Fibroblast of villous mesenchyme (primary cell): ENCODE measurements at regions not wholly inside any gene's neighbourhood (a gene's known extent, or its start where the extent isn't known, plus 50 kb on each side); places are given as distances from the start of the nearest gene placed in this dataset.

Experiments
- DNase-seq: peaks from one replicate; pipeline ENCODE4 v3.0.0-alpha.2; 2010; ENCODE audit warnings: low read depth
- H3K4me3 ChIP-seq: 2 replicates; pipeline ENCODE4 v1.5.1; 2011; ENCODE audit warnings: low read depth, mild to moderate bottlenecking, low read length
- TF ChIP-seq, protein P1 (sequence below): IDR thresholded peaks from 2 replicates; pipeline ENCODE4 v1.5.1; 2012; ENCODE audit warnings: low read depth, mild to moderate bottlenecking, low read length; ENCODE audit not compliant: insufficient read depth

DNA sequence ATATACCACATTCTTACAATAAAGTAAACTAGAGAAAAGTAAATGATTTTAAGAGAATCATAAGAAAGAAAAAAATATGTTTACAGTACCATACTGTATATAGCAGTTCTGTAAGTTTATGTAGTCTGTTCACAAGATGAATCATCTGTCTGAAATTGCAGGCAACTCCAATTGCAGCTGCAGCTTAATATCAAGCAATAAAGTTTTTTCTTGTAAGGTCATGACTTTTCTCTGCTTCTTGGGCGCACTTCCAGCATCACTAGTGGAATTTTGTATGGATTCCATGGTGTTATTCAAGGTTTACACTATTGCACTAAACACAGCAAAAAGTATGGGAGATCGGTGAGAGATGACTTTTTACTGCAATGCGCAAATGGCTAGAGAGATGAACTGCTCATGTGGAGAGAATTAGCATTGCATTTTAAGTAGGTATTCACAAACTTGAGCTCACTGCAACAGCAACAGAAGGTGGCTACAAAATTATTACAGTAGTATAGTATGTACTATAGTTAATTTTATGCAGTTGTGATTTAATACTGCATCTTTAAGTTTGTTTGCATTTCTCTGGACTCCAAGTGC lies 445.4 kb upstream of the OR4E1 start:
- DNase-seq = peak; percentile 29
- TF ChIP-seq, protein P1, sequence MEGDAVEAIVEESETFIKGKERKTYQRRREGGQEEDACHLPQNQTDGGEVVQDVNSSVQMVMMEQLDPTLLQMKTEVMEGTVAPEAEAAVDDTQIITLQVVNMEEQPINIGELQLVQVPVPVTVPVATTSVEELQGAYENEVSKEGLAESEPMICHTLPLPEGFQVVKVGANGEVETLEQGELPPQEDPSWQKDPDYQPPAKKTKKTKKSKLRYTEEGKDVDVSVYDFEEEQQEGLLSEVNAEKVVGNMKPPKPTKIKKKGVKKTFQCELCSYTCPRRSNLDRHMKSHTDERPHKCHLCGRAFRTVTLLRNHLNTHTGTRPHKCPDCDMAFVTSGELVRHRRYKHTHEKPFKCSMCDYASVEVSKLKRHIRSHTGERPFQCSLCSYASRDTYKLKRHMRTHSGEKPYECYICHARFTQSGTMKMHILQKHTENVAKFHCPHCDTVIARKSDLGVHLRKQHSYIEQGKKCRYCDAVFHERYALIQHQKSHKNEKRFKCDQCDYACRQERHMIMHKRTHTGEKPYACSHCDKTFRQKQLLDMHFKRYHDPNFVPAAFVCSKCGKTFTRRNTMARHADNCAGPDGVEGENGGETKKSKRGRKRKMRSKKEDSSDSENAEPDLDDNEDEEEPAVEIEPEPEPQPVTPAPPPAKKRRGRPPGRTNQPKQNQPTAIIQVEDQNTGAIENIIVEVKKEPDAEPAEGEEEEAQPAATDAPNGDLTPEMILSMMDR = no peak
- no peak overlapping the region for H3K4me3 ChIP-seq

DNA sequence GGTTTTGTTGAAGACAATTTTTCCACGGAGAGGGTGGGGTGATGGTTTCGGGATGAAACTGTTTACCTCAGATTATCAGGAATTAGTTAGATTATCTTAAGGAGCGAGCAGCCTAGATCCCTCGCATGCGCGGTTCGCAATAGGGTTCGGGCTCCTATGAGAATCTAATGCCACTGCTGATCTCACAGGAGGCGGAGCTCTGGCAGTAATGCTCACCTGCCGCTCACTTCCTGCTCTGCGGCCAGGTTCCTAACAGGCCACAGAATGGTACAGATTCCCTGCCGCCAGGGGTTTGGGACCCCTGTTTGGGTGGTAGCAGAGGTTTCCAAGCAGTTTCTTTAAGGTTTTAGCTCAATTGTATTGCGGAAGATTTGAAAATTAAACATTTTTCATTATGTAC lies 439.8 kb upstream of the OR4E1 start:
- DNase-seq = no peak
- TF ChIP-seq, protein P1 = no peak
- no peak overlapping the region for H3K4me3 ChIP-seq

DNA sequence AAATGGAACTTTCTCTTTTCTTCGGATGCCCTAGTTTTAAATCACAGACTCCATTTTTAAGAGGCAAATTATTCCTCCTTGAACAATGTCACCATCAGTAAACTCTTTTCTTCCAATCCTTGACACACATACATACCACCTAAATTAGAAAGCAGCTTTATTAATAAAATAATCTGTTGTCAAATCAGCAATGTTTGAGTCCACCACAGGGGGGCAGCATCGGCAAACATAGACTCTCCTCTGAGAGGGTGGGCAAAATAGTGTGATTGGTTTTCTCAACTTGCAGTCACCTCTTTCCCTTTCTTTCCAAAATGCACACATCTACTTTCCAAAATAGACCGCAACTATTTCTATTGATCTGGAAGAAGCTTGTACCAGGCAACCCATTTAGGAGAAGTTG lies 438.4 kb upstream of the OR4E1 start:
- TF ChIP-seq, protein P1 = peak; percentile 48
- H3K4me3 ChIP-seq = no peak overlapping the region
- no peak for DNase-seq

DNA sequence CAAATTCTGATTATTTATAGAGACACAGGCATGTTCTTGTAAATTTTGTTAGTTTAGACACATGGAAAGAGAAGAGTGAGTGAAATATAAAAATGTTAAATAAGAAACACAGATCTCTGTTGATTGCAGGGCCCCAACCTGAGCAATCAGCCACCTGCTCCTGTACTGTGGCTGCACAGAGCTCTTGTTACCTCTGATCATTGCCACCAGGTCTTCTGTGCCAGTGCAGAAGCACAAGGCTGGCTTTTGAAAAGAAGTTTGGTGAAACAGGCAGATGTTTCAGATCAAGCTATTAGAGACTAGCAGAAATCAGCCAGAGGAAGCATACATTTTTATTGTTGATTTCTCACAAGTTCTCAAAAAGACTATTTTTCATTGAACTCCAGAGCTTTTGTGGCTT lies 434.1 kb upstream of the OR4E1 start:
- no peak overlapping the region for H3K4me3 ChIP-seq
- TF ChIP-seq, protein P1 = no peak
- no peak for DNase-seq

DNA sequence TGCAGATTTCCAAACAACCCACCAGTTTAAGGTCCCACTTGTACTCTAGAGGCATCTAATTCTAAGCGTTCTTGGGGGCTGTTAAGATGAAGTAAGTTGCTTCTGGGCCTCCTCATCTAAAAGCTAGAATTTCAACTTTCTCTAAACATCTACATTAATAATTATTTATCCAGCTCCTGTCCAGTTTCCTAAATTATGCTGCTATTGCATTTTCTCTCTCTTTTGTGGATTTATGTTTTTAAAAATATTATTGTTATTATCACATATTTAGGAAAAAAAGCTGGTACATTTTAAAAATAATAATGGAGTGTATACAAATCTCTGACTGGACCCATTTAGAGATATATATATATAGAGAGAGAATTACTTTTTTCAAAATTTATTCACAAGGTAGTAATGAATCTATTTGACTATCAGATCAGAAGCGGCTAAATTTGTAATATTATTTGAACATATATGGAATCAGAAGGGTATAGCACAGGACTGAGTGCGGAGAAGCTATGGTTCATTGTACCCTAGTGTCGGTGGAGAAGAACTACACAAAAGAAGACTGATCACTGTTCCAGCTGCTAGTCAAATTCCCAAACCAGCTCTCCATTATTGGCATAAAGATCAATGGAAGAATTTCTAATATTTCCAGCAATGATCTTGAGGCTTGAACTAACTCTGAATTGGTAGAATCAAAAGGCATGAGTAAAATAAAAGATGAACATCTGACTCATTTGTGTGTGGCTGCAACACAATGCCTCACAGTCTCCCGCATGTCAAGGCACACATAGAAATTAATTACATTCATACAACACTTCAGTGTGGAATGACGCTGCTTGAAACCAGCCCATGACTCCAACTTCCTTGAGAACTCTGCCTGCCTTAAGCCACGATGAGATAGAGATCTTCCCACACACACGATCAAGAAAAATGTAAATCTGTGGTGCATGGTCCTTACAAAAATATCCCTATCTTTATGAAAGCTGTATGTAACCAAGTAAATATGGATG lies 433.4 kb upstream of the OR4E1 start:
- TF ChIP-seq, protein P1 = no peak
- DNase-seq = peak; percentile 5
- H3K4me3 ChIP-seq = no peak overlapping the region

DNA sequence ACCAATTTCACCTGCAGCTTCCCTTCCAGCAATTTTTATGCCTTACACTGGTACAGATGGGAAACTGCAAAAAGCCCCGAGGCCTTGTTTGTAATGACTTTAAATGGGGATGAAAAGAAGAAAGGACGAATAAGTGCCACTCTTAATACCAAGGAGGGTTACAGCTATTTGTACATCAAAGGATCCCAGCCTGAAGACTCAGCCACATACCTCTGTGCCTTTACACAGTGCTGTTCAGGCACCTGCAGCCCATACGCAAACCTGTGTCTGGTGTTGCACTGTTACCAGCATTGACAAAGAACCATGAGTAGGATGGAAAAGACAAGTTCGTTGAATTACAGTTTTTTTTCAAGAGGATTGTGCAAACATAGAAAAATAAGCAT lies 432.0 kb upstream of the OR4E1 start:
- TF ChIP-seq, protein P1 = no peak
- DNase-seq = no peak
- H3K4me3 ChIP-seq = no peak overlapping the region
